ENCODE measurements at regions not wholly inside any gene's neighbourhood (a gene's known extent, or its start where the extent isn't known, plus 50 kb on each side); places are given as distances from the start of the nearest gene placed in this dataset.

- TF ChIP-seq POLR2A (IDR thresholded peaks at IDR 0.05), result no peak
- no peak for TF ChIP-seq CTCF (IDR thresholded peaks at IDR 0.05)
Measured at GRCh38 chr3:147773116-147773630, 364.0 kb downstream of the ZIC1 start.

Measured in esophagus squamous epithelium (tissue), 4 donors.